ENCODE measurements at regions not wholly inside any gene's neighbourhood (a gene's known extent, or its start where the extent isn't known, plus 50 kb on each side); places are given as distances from the start of the nearest gene placed in this dataset.

- no peak for FAIRE-seq
- Histone ChIP-seq H3K4me1 (ENCODE audit: insufficient read depth, low read length) (no peaks in the 10 kb centered on the region), H3K9me3 (ENCODE audit: low read length) (no peaks in the 10 kb centered on the region), H3K79me2 (ENCODE audit: insufficient read depth, low read length) (no peaks in the 10 kb centered on the region), H3K4me2 (ENCODE audit: low read depth, low read length) (no peak overlapping the region), H3K9ac (ENCODE audit: insufficient read depth, low read depth, low read length) (no peak overlapping the region), H3K4me3 (replicated peaks in 1 of 3; ENCODE audit: insufficient read depth in 1 of 3, low read depth in 2 of 3, low read length in 3 of 3) (no peak overlapping the region), H3K27ac (ENCODE audit: extremely low read length, insufficient read depth, low read length) (no peak overlapping the region), H3K27me3 (ENCODE audit: control insufficient read depth in 1 of 2, insufficient read depth in 2 of 2, low read length in 2 of 2) (peaks cover 0 to 6% of the 10 kb centered on the region in 2 experiments; a peak in 1 of 5 replicates), H3K36me3 (replicated peaks in 1 of 2; ENCODE audit: control insufficient read depth in 1 of 2, insufficient read depth in 2 of 2, low read length in 2 of 2) (no peaks in the 10 kb centered on the region), H4K20me1 (ENCODE audit: insufficient read depth, low read length) (no peaks in the 10 kb centered on the region), H2AFZ (ENCODE audit: low read length) (no peak overlapping the region)
- in situ Hi-C loops (cut with HindIII; ENCODE audit: extremely low pct_ligation_motif_present, low pct_unique_long_range_greater_than_20kb), result no loop called here
- no peak for DNase-seq (ENCODE audit: low spot score)
- ATAC-seq, result no peak
- POLR2A ChIA-PET, result no interaction called here
- no TSS peak for BruUV-seq (replicated peaks)
- intact Hi-C loops (cut with micrococcal nuclease; ENCODE audit: unreplicated experiment), result no loop called here
- CTCF ChIA-PET (ENCODE audit: low intra/inter-chr PET ratio, low total read pairs), result no interaction called here
- 47% methylated on average over 2 of the region's 2 CpGs for WGBS (ENCODE audit: low lambda C conversion rate)
- TF ChIP-seq AFF4 (CRISPR knock-in tag; IDR thresholded peaks at IDR 0.05) (no peak), ZNF510 (CRISPR knock-in tag; IDR thresholded peaks at IDR 0.05; ENCODE audit: low read depth) (no peak), SOX5 (CRISPR knock-in tag; IDR thresholded peaks at IDR 0.05; ENCODE audit: borderline replicate concordance) (no peak), NR2F2 (IDR thresholded peaks at IDR 0.05; ENCODE audit: borderline replicate concordance, low read depth) (no peak), TP53 (CRISPR knock-in tag; conservative IDR thresholded peaks at IDR 0.05) (no peak), ZBTB43 (CRISPR knock-in tag; conservative IDR thresholded peaks at IDR 0.05) (no peak), ZNF780A (CRISPR knock-in tag; IDR thresholded peaks at IDR 0.05) (no peak), ZNF3 (CRISPR knock-in tag; IDR thresholded peaks at IDR 0.05) (no peak), CHD2 (IDR thresholded peaks at IDR 0.05; ENCODE audit: low read depth, low read length) (no peak), MXD4 (CRISPR knock-in tag; IDR thresholded peaks at IDR 0.05) (no peak), LRRFIP1 (CRISPR knock-in tag; conservative IDR thresholded peaks at IDR 0.05) (no peak), ZNF609 (CRISPR knock-in tag; IDR thresholded peaks at IDR 0.05; ENCODE audit: borderline replicate concordance) (no peak)
These were observed 145.1 kb downstream of the KCNE4 start for GRCh38 chr2:223197046-223197445.

All from HepG2 (cell line).